Dedifferentiated amniotic fluid mesenchymal stem cell (primary cell): ENCODE measurements at regions not wholly inside any gene's neighbourhood (a gene's known extent, or its start where the extent isn't known, plus 50 kb on each side); places are given as distances from the start of the nearest gene placed in this dataset.

Source experiments
- DNase-seq: peaks from one replicate; pipeline ENCODE4 v3.0.0-alpha.2; 2016; ENCODE audit errors: extremely low spot score

- DNase-seq: no peak
These were observed 285.7 kb downstream of the RNF144B start for GRCh38 chr6:18672852-18673251.

- DNase-seq: no peak
These were observed 287.2 kb downstream of the RNF144B start for GRCh38 chr6:18674346-18674745.

- no peak for DNase-seq
These were observed 288.7 kb downstream of the RNF144B start for GRCh38 chr6:18675881-18676280.

GRCh38 chr6:18676548-18676947, 289.4 kb downstream of the RNF144B start:
- no peak for DNase-seq

- DNase-seq: no peak
These were observed 293.7 kb downstream of the RNF144B start for GRCh38 chr6:18680842-18681241.

GRCh38 chr6:18681832-18682503, 294.8 kb downstream of the RNF144B start:
- DNase-seq: no peak

- DNase-seq: no peak
These were observed 297.2 kb downstream of the RNF144B start for GRCh38 chr6:18684343-18684742.

GRCh38 chr6:18692929-18693685, 306.0 kb downstream of the RNF144B start:
- no peak for DNase-seq

- DNase-seq: no peak
These were observed 306.7 kb downstream of the RNF144B start for GRCh38 chr6:18693881-18694280.

GRCh38 chr6:18703546-18703945, 316.4 kb downstream of the RNF144B start:
- DNase-seq: no peak

GRCh38 chr6:18707714-18708439, 320.7 kb downstream of the RNF144B start:
- no peak for DNase-seq

- no peak for DNase-seq
These were observed 325.4 kb downstream of the RNF144B start for GRCh38 chr6:18712595-18712994.

- DNase-seq: no peak
These were observed 332.9 kb downstream of the RNF144B start for GRCh38 chr6:18720075-18720474.

GRCh38 chr6:18724056-18724455, 336.9 kb downstream of the RNF144B start:
- no peak for DNase-seq

GRCh38 chr6:18725449-18725848, 338.3 kb downstream of the RNF144B start:
- DNase-seq: no peak

GRCh38 chr6:18733921-18734550, 346.9 kb downstream of the RNF144B start:
- DNase-seq: no peak

GRCh38 chr6:18741741-18742140, 354.6 kb downstream of the RNF144B start:
- no peak for DNase-seq

GRCh38 chr6:18742406-18742805, 355.3 kb downstream of the RNF144B start:
- DNase-seq: no peak

GRCh38 chr6:18746727-18747126, 359.6 kb downstream of the RNF144B start:
- no peak for DNase-seq

- DNase-seq: no peak
These were observed 361.2 kb downstream of the RNF144B start for GRCh38 chr6:18748314-18748713.

- no peak for DNase-seq
These were observed 365.3 kb downstream of the RNF144B start for GRCh38 chr6:18752278-18753068.
